MM.1S (cell line): ENCODE measurements at regions not wholly inside any gene's neighbourhood (a gene's known extent, or its start where the extent isn't known, plus 50 kb on each side); places are given as distances from the start of the nearest gene placed in this dataset.

Source experiments
- CTCF ChIP-seq: fragments of 300-600 bp; sonication (generic); IDR thresholded peaks from 2 replicates; pipeline ENCODE4 v1.5.1; 2016; ENCODE audit warnings: antibody characterized with exemption, low read length, mixed read lengths
- EZH2 ChIP-seq: fragments of 300-600 bp; sonication (generic); optimal IDR thresholded peaks from 2 replicates; pipeline ENCODE3; 2017; ENCODE audit warnings: low read depth, mild to moderate bottlenecking, antibody characterized with exemption, low read length, mixed read lengths
- EZH2phosphoT487 ChIP-seq: fragments of 300-600 bp; sonication (generic); IDR thresholded peaks from 2 replicates; pipeline ENCODE4 v1.6.1; 2018; ENCODE audit warnings: antibody characterized with exemption, low read length

- TF ChIP-seq CTCF = no peak
- no peak for TF ChIP-seq EZH2
- no peak for TF ChIP-seq EZH2phosphoT487
Measured at GRCh38 chr6:119661078-119661477, 311.5 kb upstream of the MAN1A1 start.
